ENCODE measurements at regions not wholly inside any gene's neighbourhood (a gene's known extent, or its start where the extent isn't known, plus 50 kb on each side); places are given as distances from the start of the nearest gene placed in this dataset.
"Not testable (repeated sequence)": the region's sequence is repeated elsewhere in the genome, so short reads cannot be mapped to it uniquely, and the experiment has no call there.

DNA sequence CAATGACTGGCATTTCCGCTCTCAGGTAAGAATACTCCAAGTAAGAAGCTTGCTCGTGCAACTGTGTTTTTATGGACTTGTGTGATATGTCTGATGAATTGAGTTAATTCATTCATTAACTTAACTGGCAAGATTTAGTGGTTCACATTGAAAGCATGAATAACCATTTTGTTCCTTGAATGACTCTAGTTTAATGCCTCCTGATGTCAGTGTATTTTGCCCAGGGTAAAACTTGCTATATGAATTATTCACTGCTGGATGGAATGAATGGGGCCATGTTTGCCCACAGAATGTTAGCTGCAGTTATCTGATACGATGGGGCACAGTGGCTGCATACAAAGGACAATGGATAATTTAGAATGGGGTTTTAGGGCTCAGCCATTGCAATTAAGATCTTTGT is 124.1 kb downstream of the ZNF365 start:
- no peak for DNase-seq

DNA sequence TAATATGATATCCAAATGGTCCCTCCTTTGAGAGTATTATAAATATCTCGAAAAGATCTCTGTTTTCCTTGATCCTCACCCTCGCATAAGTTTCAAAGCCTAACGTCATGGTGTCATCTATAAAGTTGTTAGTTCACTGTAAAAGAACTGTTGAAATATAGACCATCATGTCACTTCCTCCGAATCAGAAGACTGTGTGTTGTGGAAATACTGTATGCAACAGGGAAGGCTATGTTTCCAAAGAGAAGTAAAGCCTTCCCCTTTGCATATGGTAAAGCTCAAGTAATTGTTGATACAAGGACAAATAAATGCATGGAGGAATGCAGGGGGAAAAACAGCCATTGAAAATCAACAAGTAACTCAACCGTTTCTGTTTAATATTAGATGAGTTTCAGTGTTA is 125.9 kb downstream of the ZNF365 start:
- DNase-seq = not testable (repeated sequence)

DNA sequence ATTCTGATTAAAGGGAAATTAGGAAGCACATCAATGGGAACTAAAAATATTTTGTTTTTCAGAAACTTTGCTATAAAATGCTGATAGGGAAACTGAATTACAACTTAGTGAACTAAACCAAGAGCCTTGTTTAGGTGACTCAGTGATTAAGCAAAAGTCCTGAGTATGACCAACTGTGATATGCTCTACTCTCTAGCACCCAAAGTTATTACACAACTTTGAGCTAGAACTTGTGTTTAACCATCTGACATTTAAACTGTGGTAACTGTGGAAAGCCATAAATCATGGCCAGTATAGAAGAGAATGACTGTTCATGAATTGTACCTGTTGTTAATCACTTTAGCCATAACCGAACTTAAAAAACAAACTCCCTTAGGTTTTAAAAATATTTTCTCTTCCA is 127.4 kb downstream of the ZNF365 start:
- no peak for DNase-seq

DNA sequence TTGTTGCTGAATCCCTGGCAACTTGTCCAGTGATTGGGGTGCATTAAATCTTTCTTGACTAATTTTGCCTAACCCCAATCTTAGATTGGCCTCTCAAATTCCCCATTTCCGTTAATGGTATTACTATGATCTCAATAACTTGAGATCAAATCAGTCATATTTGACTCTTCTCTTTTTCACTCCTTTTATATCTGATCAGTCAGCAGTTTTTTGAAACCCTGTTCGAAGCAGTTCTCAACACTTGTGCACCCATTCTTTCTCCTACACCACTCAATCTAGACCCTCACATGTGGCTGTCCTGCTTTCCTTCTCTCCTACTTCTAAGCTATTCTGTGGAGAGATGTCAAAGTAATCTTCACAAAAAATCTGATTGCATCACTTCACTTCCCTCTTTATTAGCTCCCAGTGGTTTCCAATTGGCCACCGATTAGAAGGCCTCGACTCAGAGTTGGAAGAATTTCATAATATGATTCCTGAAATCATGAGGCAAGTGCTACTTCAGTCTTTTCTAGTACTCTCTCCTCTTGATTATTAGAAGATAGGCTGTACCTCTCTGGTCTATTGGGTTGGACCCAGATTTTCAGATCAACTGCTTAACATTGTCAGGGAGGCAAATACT is 128.9 kb downstream of the ZNF365 start:
- DNase-seq = no peak

DNA sequence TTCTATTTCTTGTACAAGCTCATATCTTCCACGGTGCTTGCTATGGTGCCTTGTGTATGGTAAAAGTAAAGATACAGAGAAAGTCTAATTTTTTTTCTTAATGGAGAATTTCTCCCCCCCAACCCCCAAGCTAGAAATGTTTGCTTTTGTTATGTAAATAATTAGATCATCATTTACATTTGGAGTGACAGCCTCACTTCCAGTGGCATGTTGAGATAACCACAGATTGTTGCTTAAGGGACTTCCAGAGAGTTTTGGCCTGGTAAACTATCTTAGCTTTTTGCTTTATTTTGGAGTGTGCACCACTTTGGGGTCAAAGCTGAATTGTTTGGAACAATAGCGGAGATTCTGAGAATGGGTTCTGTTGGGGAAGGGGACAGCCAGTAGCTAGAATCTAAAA is 129.7 kb downstream of the ZNF365 start:
- no peak for DNase-seq

DNA sequence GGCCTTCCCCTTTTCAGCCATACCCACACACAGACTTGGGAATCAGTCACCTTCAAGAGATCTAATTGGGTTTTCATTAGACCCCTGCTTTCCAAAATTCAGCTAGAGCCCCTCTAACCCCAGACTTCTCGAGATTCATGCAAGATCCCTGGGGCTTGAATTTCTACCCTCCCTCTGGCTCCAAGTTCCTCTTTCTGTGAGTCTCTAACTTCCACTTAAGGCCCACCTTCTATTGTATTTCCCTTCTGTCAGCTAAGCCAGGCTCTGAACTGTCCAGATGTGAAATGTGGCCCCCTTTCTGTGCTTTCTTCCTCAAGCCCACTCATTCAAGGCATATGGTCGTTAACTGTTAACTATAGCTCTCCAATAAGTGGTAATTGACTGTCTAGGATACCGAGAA is 132.2 kb downstream of the ZNF365 start:
- no peak for DNase-seq

DNA sequence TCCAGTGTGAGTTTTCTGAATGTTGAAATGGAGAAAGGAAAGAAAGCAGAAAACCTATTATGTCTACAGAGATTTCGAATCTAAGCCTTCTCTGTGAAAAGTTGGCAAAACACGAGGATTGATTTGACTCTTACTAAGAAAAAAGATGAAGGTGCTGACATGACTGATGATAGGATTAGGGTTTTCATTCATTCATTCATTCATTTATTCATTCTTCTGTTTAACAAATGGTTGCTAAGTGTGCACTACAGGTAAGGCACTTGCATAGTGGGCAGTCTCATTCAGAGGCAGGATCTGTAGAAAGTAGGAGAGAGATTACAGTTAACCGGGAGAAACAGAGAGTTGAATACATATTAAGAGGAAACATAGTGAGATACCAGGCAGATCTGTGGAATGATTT is 137.1 kb downstream of the ZNF365 start:
- no peak for DNase-seq

DNA sequence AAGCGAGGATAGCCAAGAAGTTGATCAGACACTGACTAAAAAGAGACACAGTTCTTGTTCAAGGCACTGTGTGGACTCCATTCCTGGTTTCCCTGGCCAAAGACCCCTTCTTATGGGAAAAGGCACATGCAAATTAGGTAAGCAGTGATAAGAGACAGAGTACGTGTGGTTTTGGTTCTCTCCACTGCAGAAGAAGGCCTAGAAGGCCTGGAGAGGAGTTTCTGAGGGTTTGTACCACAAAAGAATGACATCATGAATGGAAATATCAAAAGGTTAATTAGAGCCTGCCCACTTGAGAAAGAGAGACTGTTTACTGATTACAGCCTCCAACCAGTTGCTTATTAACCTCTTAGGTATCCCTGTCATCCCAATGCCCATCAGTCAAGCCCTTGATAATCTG is 137.5 kb downstream of the ZNF365 start:
- DNase-seq = no peak

DNA sequence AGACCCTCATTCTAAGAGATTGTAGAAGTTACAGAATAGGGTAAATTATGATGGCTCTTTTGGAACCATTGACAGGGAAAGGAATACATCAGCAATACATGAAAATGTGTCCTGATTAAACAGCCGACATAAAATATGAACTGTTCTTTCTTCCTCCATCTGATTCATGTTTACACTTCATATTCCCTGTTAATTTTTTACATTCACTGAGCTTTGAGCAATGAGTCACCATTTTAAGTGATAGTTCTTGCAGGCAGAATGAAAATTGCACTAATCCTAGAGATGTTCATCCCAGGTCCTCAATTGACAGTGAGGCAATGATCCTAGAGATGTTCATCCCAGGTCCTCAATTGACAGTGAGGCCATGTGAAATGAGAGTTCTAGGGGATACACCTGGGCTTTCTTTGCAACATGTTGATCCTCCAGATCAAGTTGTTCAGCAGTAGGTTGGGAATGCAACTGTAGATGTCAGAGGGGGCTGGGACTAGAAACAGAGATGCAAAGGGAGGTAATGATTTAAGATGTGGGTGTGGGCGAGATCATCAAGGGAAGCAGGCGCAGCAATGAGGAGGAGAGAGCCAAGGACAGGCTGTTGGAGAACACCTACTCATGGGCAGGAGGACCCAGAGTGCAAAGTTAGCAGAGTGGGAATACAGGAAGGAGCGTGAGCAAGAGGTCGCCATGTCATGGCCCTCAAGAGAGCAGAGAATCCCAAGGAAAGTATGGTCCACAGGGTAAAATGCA is 138.7 kb downstream of the ZNF365 start:
- no peak for DNase-seq

DNA sequence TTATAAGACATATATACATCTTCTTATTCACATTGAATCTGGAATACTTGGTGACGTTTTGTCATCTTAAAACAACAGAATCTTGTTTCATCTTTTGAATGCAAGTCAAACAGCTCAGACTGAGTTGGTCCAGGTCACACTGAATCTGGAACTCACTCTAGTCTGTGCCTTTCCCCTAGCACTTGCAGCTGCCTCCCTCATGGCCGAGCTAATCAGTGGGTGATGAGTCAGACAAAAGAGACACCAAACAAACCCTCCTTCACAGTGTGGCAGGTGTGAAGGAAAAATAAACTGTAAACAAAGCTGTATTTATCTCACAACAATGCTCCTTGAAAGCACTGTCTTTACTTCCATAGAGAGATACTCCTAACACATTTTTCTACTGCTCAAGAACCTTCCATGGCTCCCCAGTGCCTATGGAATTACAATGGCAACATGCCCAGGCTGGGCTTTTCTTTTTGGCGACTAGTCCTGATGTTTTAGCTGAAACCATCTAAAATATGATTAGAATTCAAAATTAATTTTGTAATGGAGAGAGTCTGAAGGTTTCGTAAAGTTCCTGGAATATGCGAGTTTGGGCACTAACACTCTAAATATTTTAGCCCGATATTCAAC is 140.0 kb downstream of the ZNF365 start:
- no peak for DNase-seq

DNA sequence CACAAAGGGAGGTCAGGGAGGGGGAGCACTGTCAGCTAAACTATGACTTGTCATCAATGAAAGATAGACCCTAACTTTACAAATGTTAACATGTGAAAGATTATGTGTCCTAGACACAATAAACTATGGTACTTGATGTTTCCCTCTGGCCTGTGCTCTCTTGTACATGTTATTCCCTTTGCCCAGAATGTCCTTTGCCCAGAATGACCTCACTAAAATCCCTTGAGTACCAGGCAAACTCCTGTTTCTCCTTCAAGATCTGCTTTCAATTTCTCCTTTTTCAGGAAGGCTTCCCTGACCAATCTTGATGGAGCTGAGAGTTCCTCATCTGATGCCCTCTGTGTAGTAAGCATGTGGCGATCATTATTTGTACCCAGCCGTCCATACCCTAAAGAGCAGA is 143.1 kb downstream of the ZNF365 start:
- no peak for DNase-seq

DNA sequence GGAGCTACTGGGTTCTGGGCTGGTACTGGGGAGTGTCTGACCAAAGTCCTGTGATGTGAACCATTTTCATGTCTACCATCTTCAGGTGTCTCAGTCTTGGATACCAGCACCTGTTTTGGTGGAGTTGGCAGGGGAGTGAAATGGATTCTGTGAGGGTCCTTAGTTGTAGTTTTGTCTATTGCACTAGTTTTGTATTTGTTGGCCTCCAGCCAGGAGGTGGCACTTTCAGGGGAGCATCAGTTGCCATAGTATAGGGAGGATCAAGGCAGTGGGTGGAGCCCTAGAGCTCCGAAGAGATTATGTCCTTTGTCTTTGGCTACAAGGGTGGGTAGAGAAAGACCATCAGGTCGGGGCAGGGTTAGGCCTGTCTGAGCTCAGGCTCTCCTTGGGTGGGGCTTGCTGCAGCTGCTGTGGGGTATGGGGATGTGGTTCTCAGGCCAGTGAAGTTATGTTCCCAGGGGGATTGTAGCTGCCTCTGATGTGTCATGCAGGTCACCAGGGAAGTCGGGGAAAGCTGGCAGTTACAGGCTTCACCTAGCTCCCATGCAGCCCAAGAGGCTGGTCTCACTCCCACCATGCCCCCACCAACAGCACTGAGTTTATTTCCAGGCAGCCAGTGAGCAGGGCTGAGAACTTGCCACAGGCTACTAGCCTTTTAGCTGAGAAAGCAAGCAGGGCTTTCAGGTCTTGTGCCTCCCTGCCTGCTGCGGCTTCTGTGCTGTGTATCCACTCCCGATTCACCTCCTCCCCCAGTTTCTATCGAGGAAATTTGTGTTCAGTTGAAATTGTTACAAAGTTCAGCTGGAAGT is 153.1 kb downstream of the ZNF365 start:
- DNase-seq = peak; percentile 10

DNA sequence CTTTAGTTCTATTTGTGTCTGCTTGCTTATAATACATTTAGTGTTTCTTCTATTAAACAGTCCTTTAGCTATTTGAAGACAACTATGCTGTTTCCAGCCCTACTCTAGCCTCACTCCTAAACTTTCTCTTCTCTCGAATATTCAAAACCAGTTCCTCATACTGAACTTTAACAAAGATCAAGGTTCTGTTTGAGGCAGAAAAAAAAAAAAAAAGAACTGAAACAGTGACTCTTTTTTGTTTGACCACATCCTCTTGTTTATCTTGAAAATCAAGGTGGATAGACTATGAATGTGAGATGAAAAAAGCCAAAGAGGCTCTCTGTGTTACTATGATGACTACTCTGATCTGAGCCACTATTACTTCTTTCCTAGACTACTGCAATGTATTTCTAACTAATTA is 154.3 kb downstream of the ZNF365 start:
- DNase-seq = no peak

DNA sequence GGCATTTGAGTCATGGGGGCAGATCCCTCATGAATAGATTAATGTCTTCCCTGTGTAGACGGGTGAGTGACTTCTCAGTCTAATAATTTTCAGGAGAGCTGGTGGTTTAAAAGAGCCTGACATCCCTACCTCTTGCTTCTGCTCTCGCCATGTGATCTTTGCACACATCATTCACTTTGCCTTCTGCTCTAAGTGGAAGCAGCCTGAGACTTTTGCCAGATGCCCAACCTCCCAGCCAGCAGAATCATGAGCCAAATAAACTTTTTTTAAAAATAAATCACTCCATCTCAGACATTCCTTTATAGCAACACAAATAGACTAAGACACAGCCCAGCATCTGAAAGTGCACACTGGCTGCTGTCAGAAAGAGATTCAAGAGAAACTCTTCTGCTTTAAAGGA is 155.2 kb downstream of the ZNF365 start:
- DNase-seq = no peak

DNA sequence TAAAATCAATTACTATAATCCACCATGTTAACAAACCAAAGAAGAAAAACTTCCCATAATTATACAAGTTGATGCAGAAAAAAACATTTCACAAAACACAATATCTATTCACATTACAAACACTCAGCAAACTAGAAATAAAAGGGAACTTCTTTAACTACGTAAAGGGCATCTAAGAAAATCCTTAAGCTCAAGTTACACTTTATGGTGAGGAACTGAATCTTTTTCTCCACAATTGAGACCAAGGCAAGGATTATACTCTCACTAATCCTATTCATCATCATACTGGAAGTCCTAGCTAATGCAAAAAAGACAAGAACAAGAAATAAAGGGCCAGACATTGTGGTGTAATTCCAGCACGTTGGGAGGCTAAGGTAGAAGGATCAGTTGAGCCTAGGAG is 159.9 kb downstream of the ZNF365 start:
- no peak for DNase-seq

DNA sequence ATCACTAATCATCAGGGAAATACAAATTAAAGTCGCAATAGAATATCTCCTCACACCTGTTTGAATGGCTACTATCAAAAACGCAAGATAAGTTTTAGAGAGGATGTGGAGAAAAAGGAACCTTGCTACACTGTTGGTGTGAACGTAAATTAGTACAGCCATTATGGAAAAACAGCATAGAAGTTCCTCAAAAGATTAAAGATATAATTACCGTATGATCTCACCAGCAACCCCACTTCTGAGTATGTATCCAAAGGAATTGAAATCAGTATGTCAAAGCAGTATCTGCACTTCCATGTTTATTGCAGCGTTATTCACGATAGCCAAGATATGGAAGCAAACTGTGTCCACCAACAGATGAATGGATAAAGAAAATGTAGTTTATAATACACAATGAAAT is 164.4 kb downstream of the ZNF365 start:
- no peak for DNase-seq

DNA sequence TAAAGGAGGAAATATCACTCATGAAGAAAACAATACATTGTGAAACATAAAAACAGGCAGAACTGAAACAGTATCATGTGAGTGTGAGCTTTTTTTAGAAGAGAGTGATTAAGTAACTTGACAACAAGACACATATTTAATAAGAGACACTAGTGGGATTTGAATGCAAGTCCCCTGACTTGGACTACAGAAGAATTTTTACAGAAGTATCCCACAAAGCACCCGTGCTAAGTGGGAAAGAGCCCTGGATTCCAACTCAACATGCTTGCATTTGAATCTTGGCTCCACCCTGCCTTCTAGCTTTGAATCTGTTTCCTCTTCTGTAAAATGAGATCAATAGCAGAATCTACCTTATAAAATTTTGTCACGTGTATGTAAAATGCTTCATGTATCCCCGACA is 166.2 kb downstream of the ZNF365 start:
- no peak for DNase-seq

DNA sequence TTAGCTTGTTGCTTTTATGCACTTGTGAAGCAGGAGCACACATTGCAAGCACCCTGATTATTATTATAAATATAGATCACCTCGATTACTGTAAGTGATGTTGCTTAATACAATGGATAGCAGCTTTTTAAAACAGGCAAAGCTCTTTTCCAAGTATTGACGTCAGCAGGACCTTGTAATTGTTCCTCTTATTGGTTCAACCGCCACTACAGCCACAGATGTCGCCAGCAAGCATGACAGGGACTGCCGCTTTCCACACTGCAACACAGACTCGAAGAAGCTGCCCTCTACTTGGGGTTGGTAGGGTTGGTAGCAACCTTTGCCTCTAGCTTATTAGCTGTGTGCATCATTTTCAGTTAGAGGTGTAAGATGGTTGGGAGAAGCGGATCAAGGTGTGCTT is 167.6 kb downstream of the ZNF365 start:
- no peak for DNase-seq

DNA sequence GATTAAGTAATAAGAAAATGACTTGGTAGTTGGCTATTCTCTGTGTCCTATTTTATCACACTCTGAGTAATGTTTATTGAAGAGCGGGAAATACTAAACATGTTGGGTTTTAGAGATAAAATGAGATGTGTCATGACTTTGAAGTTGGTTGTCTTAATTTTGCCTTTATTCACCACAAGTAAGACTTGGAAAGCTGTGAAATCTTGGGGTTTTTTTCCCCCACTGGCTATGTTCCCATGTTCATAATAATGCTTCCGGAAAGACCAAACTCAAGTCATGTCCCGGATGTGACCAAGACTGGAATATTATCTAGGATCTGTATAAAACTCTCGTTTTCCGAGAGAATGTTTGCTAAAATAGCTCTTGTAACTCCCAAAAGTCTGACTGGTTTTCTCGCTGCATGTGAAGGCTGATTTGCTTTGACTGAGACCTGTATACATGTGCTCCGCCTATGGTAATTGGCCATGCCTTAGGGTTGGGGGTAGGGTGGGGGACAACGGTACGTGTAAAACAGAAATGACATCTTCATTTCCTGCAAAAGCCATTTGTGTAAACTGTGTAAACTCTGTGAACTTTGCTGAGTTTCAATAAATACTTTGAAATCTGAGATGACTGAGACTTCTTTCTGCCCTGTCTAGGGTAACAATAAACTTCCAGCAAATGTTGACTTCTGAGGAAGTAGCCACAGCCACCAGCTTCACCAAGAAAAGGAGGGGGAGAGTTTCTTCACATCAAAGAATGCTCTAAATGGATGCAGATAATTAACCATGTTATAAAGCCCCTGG is 169.6 kb downstream of the ZNF365 start:
- no peak for DNase-seq

DNA sequence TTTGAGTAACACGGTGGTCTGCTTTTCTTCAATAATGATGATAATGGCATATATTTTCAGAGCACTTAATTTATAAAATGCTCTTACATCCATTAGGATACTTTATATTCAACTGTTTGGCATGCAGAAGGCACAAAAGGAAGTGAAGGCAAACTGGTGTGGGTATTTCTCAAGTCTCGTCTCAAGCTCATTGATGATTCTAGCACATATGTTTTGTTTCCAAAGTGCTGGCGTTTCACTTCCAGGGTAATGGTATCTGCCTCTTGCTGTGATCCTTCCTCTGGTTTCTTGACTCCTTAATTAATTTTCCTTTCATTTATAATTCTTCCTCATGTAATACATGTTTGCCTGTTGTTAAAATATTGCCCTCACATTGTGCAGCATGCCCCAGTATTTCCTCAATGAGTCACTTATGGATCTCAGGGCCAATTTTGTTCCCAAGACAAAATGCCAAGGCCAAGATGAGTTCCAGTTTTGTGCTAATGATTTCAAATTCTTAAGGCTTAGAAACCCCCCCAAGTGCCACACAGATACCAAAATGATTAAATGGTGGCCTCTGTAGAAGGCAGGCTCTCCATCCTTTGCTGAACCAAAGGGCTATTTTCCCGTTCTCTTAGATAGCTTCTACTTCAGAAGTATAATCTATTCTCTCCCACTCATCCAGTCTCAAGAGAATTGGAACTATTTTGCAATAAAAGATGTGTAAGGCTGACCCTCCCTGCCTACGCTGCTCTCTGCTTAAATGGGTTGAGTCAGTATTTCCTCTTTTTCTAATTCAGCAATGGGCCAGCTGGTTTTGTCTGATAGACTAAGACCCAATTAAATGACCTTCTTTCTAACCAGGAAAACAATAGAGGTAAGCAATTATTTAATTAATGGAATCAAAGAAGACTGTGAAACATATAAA is 171.2 kb downstream of the ZNF365 start:
- DNase-seq = no peak

DNA sequence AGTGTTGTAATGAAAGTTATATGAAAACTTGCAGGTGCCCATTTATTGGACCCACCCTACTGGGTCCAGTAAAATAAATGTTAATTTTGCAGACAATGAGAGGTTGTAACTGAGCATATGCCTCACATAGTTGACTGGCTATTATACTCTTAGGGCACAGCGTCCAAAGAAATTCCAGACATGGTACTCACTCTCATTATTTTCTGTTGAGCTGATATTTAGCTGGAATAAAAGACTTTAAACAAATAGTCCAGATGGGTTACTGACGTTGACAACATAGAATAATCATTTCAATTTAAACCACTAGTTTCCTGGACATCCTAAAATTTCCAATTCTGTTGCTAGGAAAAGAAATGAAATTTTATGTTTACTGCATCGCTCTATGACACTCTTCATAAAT is 174.5 kb downstream of the ZNF365 start:
- no peak for DNase-seq

DNA sequence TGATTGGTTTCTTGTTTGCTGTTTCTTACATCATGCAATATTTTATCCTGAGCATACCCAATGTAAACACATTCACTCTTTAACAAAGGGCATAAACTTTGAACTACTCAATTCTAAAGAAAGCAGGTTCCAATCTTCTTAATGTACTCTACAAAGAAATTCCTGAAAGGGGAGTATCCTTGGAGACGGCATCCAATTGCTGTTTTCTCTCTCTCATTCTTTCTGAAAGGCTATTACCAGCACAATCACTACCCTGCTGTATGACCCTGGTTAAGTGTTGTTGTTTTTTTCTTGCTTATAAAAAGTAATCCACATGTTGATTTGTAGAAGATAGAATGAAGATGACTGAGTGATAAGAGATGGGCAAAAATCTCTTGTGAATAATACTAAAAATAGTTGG is 176.0 kb downstream of the ZNF365 start:
- no peak for DNase-seq
